NCI-H2196 treated with DMSO at 0.1 percent for 48 hours (cell line): ENCODE measurements at regions not wholly inside any gene's neighbourhood (a gene's known extent, or its start where the extent isn't known, plus 50 kb on each side); places are given as distances from the start of the nearest gene placed in this dataset.

Source experiments
- DNase-seq: peaks from one replicate; lab custom pipeline; 2025; ENCODE audit not compliant: unreplicated experiment; lab: John Stamatoyannopoulos, UW

DNA sequence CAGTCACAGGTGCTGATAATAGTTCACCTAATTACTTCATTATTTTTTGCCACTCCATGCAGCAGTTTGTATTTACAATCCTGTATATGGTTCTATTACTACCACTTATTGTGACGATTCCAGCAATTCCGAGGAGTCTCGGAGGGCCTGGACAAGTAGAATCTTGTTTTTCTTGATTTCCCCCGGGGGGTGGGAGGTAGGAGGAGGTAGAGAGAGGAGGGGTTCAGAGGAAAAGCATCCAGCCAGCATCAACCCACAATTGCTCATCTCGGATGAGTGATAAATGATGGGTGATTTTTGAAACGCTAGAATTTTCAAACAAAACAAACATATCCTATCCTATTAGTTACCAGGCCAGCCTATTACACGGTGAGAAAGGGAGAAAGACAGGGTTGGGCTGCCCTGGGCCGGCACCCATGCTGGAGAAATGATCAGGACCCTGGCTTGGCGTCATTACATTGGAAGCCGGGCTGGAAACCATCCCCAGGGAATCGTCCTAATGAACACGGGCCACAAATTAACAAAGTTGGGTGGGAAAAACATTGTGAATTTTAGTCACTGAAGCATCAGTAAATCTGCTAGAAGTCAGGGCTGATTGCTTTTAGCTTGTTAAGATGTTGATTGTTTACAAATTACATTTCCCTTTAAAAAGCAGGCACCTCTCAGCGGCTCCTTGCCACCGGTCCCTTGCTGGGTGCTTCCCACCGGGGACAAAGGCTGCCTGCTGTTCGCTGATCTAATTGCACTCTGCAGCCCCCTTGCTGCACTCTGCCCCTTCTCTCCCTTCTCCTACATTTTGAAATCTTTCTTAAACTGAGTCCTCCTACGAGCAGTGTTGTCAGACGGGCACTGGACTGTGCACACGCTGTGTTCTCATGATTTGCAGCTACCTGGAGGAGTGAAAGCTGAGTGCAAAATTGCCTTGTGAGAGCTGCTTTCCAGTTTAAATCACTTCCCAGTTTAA is 95.5 kb downstream of the FAM204A start:
- no peak for DNase-seq

DNA sequence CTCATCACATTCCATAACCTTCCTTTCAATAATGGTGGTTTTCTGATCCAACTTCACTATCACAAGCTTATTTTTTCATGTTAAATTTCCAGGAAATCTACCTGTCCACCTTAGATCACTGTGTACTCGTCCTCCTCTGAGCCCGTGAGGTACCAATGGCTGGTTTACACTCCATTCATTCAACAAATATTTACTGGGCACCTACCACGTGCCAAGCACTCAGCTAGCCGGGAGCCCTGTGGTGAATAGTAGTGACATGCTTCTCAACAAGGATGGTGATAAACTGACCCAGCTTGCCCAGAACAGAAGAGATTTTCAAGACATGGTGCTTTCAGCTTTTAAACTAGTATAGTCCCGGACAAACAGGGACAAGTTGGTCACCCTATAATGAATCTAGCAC is 98.2 kb downstream of the FAM204A start:
- no peak for DNase-seq

DNA sequence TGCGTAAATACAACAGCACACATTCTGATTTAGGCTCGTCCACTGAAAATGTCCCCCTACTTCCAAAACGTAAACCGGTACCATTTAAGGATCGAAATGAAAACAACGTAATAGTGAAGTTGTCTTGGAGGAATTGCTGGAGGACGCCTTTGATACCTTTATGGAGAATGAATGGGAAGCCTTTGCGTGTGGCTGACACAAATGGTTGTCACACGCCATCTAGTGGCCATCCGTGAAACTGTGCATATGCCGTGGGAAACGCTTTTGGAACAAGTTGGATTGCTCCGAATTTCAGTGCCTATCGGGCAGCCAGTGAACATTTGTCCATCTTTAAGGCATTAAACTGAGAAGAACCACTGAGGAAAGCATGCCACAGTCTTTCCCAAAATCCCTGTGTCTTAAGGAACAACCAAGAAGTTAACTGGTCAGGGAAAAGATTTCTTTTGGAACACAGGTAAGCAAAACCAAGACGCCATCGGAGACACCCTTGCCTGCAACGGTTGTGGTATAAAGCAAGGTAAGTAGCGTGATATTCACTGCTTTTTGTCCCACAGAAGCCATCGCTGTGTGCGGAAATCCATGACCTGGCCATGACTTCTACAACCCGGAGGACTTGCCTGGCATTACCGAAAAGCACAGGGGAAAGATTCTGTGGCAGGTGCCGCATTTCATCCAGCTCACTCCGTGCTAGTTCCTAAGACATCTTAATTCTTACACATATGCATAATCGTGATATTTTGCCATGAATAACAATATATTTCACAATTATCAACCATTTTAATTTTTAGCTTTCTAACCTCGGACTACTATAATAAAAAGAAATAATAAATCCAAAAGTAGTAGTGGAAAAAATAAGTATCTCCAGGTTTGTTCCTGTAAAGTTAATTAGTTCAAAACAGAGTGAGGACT is 100.6 kb downstream of the FAM204A start:
- peak; percentile 2 for DNase-seq

DNA sequence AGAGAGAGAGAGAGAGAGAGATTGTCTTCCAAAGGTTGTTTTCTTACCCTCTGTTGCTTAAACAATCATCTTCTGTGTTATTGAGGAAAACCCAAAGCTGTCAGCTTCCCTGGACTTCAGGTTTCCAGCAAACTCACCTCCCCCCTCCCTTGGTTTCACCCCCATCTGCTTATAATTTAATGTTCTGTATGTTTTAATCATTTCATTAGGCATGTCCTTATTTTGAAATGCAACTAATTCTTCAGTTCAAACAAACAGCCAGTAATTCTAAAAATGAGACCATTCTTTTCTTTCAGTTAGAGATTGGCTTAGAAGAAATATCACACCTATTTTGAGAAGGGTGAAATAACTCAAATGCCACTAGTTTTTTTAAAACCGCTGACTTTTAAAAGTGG is 102.9 kb downstream of the FAM204A start:
- no peak for DNase-seq

DNA sequence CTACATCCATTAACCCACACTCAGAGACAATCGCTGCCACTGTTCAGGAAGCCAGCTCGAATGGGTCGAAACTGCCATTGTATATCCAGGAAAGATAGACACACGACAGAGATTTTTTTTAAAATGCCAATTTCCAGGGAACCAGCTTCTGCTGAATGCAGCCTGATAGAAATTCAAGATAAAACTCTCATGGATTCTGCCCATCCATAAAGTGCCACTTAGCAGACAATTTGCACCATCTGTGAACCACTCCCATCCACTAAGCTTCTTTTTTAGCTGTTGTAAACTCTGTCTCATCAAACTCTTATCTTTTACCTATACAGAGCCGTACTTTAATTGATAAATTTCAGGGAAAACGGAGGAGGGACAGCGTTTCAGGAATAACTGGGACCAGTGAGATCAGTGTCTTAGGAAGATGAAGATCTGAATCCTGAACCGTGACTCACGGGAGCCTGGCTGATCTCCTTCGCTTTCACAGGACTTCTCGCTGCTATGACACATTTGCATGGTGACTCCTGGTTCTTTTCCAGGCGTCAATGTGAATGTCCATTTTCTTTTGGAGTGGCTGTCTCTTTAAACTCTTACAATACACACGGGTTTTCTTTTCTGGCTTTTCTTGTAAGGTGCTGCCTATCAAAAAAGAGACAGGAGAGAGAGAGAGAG is 103.4 kb downstream of the FAM204A start:
- no peak for DNase-seq

DNA sequence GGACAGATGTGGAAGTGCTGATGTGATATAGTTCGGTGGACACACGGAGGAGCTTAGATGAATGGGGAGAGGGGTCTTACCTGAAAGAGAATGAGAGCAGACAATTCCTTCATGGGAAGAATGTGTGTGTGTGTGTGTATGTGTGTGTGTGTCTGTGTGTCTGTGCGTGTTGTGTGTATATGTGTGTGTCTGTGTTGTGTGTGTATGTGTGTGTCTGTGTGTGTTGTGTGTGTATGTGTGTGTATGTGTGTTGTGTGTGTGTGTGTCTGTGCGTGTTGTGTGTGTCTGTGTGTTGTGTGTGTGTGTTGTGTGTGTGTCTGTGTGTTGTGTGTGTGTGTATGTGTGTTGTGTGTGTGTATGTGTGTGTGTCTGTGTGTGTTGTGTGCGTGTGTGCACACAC is 104.2 kb downstream of the FAM204A start:
- no peak for DNase-seq

DNA sequence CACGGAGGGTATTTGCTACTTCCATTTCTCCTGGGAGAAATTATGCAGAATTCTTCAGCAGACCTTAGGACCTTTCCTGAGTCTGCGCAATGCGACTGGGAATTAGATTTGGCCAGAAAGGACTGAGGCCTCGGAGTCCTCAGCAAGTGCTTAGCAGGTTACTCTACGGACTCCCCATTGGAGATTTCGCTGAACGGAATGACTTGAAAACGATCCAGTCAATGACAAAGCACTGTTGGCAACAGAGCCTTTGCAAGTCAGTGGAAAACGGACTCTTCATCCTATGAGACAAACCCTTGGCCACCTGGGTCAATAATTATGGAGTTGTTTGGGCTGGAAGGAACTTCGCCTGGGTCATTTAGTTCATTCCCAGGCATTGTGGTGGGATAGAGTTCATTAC is 107.4 kb downstream of the FAM204A start:
- DNase-seq, result no peak

DNA sequence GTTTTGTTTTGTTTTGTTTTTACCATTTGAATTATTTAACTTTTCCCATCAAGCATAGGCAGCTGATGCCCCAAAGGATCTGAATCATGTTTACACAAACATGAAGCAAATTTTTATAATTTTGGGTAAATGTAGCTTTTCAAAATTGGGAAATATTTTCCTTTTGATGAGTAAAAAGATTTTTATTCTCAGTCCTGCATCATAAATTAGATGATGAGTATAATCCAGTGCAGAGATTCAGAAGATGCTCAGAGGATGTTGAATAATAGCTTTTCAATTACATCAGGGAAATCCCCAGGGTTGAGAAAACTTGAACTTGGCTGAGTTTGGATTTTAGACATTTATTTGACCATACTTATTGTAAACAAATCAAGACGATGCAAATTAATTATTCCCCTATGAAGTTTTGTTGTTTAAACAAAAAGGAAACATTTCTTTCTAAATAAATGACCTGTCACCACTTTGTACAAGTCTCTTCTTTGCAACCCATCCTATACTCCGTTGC is 121.7 kb downstream of the FAM204A start:
- no peak for DNase-seq

DNA sequence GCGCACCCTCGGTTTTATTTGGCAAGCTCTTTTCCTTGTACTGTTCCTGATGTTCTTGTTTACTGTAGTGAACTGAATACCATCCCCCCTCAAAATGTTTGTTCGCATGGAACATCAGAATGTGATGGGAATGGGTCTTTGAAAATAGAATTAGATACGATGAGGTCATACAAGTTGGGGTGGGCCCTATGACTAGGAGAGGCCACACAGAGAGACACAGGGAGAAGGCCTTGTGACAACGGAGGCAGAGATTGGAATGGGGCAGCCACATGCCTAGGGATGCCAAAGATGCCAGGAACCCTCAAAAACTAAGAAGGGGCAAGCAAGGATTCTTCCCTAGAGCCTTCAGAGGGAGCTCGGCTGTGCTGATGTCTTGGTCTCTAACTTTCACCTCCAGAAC is 123.6 kb downstream of the FAM204A start:
- DNase-seq, result no peak

DNA sequence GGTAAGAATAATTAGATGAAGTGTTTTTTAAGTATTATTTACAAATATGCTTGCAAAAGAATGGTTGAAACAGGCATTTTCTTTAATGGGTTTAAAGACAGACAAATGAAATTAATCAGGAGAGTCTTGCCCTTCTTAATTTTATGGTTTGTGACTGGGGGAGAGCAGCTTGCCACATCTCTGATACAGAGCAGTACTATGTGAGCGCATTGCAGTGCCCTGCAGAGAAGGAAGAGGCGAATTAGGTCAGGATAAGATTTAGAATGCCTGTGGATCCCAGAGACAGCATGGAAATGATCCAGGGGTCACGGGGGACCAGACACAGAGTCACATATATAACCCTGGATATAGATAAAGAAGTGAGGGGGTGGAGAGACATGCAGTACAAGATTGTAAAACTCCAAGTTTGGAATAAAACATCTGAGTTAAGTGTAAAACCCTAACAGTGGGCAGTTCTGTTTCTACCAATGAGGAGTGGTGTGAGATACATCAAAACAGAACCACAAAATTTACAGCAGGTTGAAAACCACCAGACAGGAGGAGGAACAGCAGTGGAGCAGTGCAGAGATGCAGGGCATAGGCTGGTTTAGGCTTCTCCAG is 125.5 kb downstream of the FAM204A start:
- DNase-seq, result no peak

DNA sequence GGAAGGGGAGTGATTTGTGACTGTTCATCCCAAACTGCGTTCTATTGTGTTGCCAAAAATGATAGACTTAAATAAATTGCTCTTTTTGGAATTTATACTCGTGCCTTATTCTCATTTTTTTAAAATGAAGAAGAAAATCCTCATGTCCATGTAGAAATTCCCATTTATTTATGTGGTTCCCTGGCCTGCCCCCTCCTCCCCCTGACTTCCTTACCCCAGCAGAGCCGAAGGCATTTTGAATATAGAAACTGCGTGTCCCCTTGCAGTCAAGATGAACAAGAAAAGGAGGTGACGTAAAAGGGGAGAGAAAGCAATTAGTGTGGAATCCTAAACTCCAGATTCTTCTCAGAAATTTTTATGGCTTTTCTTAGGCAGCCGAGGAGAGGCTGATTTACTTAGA is 126.1 kb downstream of the FAM204A start:
- DNase-seq, result no peak

DNA sequence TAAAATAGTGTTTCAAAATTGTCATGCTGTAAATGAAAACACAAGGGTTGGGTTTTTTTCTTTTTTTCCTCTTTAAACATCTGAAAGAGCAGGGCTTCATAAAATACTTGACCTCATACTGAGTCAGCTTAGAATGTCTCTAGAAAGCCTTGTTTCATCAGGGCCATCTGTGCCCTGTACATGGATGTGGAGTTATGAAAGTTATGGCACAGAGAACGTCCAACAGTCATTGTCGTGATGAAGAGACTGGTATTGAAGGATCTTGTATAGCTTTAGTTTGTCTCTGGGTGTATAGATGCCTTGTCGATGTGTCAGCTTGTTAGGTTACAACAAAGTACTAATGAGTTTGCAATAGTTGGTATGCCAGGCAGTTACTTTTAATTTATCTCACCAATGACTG is 127.3 kb downstream of the FAM204A start:
- DNase-seq, result no peak

DNA sequence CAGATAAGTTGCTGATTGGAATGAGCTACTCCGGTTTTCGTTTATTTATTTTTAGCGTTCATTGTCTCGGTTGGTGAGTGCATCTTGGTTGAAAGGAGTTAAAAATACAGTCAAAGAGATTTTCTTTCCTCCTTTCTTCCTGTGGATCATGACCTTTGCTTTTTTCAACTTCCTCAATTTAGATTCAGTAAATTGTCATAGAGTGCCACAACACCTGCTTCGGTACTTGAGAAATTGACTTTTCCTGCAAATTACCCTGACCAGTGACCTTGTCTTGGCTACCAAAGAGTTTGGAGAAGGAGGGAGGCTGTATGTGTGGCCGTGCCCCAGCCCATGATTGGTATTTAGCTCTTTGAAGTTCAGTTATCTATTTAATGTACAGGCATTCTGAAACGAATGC is 128.7 kb downstream of the FAM204A start:
- no peak for DNase-seq

DNA sequence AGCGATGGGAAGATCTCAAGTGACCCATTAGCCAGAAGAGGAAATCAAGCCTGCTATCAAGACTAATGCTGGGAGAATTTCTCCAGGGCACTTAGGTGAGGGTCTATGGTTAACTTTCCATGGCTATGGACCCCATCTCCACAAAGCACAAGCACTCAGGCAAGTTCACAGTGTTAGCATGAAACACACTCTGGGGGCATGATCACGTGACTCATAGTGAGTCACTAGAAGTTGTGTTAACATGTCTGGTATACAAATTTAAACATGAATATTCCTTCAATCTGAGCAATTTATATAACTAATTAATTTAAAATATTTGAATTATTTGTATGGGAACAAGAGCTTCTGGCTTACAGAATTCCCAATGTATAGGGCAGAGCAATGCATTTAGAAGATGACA is 131.8 kb downstream of the FAM204A start:
- no peak for DNase-seq

DNA sequence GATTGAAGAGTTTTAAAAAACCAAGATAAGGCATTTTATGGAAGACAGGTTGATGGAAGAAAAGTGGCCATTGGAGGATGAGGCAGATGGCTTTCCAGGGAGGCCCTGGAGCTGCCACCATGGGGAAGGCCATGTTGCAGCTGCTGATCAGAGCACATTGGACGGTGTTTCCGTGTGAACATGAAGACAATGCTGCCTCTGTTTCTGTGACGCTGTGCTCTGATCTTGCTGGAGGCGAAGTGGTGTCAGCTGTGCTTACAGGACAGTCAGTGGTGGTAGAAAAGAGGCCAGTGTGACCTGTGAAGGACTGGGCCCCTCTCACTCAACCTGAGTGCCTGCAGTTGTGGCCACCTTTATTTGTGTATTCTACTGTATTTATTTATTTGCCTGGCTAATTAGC is 132.9 kb downstream of the FAM204A start:
- DNase-seq, result no peak

DNA sequence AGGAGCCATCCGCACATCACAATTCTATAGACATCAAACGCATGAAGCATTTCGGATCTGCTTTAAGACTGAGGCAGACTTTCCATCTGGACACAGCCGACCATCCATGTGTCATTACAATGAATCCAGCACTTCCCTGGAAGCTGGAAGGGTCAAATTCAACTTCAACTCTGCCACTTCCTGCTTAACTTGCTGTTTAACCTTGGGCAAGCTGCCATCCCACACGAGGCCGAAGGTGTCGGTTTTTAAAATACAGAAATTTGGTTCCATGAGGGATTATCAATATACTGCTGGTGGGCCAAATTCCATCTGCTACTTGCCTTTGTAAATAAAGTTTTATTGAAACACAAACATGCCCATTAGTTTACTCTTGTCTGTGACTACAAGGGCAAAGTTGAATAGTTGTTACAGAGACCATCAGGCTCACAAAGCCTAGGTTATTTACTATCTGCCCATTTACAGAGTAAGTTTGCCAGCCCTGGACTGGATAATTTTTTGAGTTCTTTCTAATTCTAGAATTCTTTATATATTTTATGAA is 134.6 kb downstream of the FAM204A start:
- DNase-seq, result no peak

DNA sequence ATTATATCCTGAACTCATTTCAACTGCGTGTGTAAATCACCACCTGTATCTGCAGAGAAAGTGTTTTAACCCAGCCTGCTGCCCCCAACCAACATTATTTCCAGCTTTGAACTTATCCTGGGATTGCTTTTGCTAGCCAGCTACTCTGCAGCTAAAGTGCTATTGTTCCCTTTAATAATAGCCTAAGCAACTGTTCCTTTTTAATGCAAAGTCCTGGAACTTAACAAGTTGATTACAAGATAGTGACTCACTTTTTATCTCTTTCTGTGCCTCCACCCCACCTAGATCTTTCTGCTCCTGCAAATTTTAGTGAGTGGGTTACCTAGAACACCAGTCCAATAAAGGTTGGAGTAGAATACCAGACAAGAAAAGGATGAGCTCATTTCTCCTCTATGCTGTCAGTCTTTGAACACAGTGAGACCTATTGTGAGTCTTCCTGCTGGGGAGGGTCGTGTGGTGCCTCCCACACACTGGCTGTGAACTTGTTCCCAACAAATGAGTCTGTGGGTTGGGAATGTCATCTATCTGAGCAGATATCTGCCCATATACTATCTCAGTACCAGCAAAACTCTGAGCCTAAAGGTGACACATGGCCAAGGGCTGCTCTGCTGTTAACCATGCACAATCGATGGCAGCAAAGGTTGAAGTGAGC is 137.7 kb downstream of the FAM204A start:
- no peak for DNase-seq

DNA sequence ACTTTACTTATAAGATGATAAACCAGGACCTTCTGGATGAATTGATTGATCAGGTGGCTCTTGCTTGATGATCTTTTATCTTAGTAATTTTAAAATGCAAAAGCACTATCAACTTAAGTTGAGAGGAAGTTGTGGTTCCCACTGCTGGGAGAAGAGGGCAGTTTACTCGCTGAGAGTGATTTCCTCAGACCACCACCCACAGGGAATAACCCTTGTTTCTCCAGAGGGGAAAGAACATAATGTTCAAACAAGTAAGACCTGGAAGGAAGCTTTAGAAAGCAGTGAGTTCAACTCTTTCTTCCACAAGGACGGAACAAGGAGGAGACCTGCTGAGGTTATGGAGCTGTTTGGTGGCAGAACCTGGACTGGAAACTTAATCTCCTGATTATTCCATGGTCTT is 138.7 kb downstream of the FAM204A start:
- DNase-seq, result no peak

DNA sequence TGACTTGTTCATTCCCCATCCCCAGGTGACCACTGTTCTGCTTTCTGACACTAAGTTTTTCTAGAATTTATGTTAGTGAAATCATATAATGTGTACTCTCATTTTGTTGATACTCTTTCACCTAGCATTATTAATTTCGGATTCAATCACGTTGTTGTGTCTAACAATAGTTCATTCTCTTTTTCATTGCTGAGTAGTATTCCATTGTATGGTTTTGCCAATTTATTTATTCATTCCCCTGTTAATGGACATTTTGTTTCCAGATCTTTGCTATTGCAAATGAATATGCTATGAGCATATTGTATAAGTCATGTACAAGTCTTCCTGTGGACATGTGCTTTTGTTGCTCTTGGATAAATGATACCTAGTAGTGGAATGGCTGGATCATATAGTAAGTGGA is 146.4 kb downstream of the FAM204A start:
- DNase-seq, result no peak

DNA sequence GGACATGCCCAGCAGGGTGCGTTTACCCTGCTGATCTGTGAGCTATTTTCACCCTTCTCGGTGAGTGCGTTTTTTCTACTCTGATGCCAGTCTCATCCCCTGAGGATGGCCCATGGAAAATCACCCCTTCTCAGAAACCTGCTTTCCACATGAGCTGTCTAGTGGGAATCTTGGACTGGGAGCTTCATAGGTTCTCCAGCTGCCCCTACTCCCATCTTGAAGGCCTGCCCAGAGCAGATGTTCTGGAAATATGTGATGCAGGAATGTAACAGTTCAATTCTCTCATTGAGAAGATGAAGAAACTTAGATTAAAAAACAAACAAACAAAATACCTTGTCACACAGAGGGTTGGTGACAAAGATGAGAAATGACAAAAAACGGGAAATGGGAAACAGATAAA is 146.9 kb upstream of the RAB11FIP2 start:
- DNase-seq, result no peak
